ENCODE measurements at regions not wholly inside any gene's neighbourhood (a gene's known extent, or its start where the extent isn't known, plus 50 kb on each side); places are given as distances from the start of the nearest gene placed in this dataset.

DNA sequence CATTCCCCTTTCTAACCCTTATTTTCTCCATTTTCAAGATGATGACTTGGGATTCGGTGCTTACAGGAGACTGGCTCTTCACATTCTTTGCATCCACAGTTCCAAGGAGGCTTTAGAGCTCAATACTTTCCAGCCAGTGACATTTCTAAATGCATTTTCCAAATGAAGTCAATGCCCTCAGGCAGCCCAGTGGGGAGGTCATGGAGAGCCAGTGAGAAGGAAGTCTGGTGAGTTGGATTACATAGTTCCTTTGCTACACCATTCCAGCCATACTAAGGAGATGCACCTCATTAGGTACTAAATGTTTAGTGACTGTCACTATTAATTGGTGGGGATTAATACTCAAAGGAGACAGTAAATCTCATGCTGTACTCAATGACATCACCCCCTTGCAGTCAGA is 248.1 kb downstream of the LRRN1 start:
- no peak for TF ChIP-seq EGR1 (IDR thresholded peaks at IDR 0.05)
- TF ChIP-seq, protein P1, sequence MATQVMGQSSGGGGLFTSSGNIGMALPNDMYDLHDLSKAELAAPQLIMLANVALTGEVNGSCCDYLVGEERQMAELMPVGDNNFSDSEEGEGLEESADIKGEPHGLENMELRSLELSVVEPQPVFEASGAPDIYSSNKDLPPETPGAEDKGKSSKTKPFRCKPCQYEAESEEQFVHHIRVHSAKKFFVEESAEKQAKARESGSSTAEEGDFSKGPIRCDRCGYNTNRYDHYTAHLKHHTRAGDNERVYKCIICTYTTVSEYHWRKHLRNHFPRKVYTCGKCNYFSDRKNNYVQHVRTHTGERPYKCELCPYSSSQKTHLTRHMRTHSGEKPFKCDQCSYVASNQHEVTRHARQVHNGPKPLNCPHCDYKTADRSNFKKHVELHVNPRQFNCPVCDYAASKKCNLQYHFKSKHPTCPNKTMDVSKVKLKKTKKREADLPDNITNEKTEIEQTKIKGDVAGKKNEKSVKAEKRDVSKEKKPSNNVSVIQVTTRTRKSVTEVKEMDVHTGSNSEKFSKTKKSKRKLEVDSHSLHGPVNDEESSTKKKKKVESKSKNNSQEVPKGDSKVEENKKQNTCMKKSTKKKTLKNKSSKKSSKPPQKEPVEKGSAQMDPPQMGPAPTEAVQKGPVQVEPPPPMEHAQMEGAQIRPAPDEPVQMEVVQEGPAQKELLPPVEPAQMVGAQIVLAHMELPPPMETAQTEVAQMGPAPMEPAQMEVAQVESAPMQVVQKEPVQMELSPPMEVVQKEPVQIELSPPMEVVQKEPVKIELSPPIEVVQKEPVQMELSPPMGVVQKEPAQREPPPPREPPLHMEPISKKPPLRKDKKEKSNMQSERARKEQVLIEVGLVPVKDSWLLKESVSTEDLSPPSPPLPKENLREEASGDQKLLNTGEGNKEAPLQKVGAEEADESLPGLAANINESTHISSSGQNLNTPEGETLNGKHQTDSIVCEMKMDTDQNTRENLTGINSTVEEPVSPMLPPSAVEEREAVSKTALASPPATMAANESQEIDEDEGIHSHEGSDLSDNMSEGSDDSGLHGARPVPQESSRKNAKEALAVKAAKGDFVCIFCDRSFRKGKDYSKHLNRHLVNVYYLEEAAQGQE (IDR thresholded peaks at IDR 0.05; ENCODE audit: low read depth): no peak
- TF ChIP-seq EP300 (IDR thresholded peaks at IDR 0.05; ENCODE audit: borderline replicate concordance): no peak

DNA sequence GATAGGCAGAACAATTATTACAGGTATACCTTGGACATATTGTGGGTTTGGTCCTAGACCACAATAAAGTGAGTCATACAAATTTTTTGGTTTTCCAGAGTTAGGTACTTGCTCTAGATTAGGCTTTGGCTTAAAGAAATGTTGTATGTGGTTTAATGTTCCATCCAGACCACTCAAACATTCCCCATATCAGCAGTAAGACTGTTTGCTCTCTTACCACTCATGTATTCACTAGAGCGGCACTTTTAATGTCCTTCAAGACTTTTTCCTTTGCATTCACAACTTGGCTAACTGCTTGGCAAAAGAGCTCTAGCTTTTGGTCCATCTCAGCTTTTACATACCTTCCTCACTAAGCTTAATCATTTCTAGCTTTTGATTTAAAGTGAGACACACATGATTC is 250.5 kb upstream of the SETMAR start:
- TF ChIP-seq ZBTB7A (IDR thresholded peaks at IDR 0.05; ENCODE audit: low read depth) (no peak), EP300 (IDR thresholded peaks at IDR 0.05; ENCODE audit: borderline replicate concordance) (no peak), EGR1 (IDR thresholded peaks at IDR 0.05) (no peak), NFIC (IDR thresholded peaks at IDR 0.05) (no peak), RAD21 (IDR thresholded peaks at IDR 0.05; ENCODE audit: low read depth) (no peak), FOXM1 (IDR thresholded peaks at IDR 0.05; ENCODE audit: borderline replicate concordance, low read depth) (no peak), TAF1 (IDR thresholded peaks at IDR 0.05; ENCODE audit: low read depth) (no peak), TCF12 (IDR thresholded peaks at IDR 0.05; ENCODE audit: low read depth) (no peak), YY1 (IDR thresholded peaks at IDR 0.05; ENCODE audit: low read depth) (no peak), TEAD4 (IDR thresholded peaks at IDR 0.05) (no peak), CEBPB (IDR thresholded peaks at IDR 0.05) (no peak)
- TF ChIP-seq, protein P1 (IDR thresholded peaks at IDR 0.05; ENCODE audit: low read depth): no peak
- TF ChIP-seq, protein P2, sequence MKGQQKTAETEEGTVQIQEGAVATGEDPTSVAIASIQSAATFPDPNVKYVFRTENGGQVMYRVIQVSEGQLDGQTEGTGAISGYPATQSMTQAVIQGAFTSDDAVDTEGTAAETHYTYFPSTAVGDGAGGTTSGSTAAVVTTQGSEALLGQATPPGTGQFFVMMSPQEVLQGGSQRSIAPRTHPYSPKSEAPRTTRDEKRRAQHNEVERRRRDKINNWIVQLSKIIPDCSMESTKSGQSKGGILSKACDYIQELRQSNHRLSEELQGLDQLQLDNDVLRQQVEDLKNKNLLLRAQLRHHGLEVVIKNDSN (IDR thresholded peaks at IDR 0.05): no peak
- TF ChIP-seq, protein P3, sequence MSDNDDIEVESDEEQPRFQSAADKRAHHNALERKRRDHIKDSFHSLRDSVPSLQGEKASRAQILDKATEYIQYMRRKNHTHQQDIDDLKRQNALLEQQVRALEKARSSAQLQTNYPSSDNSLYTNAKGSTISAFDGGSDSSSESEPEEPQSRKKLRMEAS (IDR thresholded peaks at IDR 0.05): no peak

DNA sequence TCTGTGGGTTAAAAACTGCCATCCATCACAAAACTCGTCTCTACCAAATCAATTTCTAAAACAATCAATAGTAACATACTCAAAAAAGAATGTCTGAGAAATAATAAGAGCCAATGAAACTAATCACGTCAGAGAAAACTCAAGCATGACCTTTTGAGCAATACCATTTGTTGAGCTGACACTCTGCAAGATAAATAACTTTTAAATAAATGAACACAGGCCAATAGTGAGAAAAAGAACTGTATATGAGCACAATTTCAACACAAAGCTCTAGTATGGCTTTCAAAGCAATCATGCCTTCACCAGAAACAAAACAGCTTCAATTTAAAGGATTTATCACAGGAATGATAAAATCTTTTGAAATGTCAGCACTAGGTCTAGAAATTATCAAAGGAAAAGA is 249.2 kb upstream of the SETMAR start:
- TF ChIP-seq EGR1 (IDR thresholded peaks at IDR 0.05) (no peak), TEAD4 (IDR thresholded peaks at IDR 0.05) (no peak), NFIC (IDR thresholded peaks at IDR 0.05) (no peak), TCF12 (IDR thresholded peaks at IDR 0.05; ENCODE audit: low read depth) (no peak), CEBPB (IDR thresholded peaks at IDR 0.05) (no peak)

DNA sequence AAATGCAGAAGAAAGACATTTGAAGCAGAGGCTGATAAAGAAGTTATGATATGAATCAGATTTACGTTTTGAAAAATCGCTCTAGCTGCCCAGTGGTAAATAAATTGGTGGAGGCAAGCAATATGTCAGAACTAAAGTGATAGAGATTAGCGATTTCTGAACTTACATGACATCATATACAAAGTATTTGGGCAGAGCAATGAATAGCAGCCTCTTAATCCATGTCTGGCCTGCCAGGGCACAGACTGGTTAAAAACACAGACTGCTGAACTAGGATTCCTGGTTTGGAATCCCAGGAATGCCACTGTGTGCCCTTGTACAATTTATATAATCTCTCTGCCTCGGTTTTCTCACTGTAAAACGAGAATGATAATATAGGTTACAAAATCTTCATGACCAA is 243.1 kb upstream of the SETMAR start:
- TF ChIP-seq RAD21 (IDR thresholded peaks at IDR 0.05; ENCODE audit: low read depth): no peak
- TF ChIP-seq EGR1 (IDR thresholded peaks at IDR 0.05): no peak
- TF ChIP-seq CREB1 (IDR thresholded peaks at IDR 0.05; ENCODE audit: low read depth): no peak
- TF ChIP-seq NFIC (IDR thresholded peaks at IDR 0.05): no peak
- TF ChIP-seq, protein P1 (IDR thresholded peaks at IDR 0.05; ENCODE audit: low read depth): no peak
- TF ChIP-seq ZBTB7A (IDR thresholded peaks at IDR 0.05; ENCODE audit: low read depth): no peak

DNA sequence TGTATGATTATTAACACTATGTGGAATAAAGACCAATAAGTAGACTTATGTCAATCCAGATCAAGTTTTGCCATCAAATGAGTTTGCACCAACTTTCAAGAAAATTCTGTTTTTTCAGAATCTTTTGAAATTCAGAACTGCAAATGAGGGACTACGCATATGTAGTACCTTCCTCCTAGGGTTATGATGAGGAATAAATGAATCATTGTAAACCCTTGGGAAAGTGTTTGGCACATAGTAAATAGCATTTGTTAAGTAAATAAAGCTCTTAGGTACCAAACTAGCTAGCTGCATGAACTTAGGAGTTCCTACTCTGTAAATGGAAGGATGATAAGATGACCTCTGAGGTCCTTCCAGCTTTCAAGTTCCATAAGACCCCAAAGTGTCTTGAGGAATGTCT is 242.6 kb upstream of the SETMAR start:
- TF ChIP-seq, protein P1 (IDR thresholded peaks at IDR 0.05; ENCODE audit: low read depth): no peak
- TF ChIP-seq YY1 (IDR thresholded peaks at IDR 0.05; ENCODE audit: low read depth) (no peak), TAF1 (IDR thresholded peaks at IDR 0.05; ENCODE audit: low read depth) (no peak), EP300 (IDR thresholded peaks at IDR 0.05; ENCODE audit: borderline replicate concordance) (no peak), TEAD4 (IDR thresholded peaks at IDR 0.05) (no peak), RAD21 (IDR thresholded peaks at IDR 0.05; ENCODE audit: low read depth) (no peak), NFIC (IDR thresholded peaks at IDR 0.05) (no peak), ZBTB7A (IDR thresholded peaks at IDR 0.05; ENCODE audit: low read depth) (no peak), EGR1 (IDR thresholded peaks at IDR 0.05) (no peak), FOXM1 (IDR thresholded peaks at IDR 0.05; ENCODE audit: borderline replicate concordance, low read depth) (no peak), CEBPB (IDR thresholded peaks at IDR 0.05) (no peak), CREB1 (IDR thresholded peaks at IDR 0.05; ENCODE audit: low read depth) (no peak), TCF12 (IDR thresholded peaks at IDR 0.05; ENCODE audit: low read depth) (no peak)
- TF ChIP-seq, protein P2 (IDR thresholded peaks at IDR 0.05): no peak
- TF ChIP-seq, protein P3 (IDR thresholded peaks at IDR 0.05): no peak
